IMR-90 (cell line): ENCODE measurements at regions not wholly inside any gene's neighbourhood (a gene's known extent, or its start where the extent isn't known, plus 50 kb on each side); places are given as distances from the start of the nearest gene placed in this dataset.

Experiments
- ATAC-seq: fragments of 200-7000 bp; cut with Tn5 transposase; 2 replicates; pipeline ENCODE4 v1.9.1; 2020; ENCODE audit warnings: low read depth, mild to moderate bottlenecking, moderate library complexity
- BruUV-seq: library from RNA; stranded (reverse); fragments of 400-500 nt; replicated peaks from 2 replicates; lab custom pipeline; 2021; lab: Mats Ljungman, UMichigan
- CTCF ChIA-PET: fragments of 300-600 bp; formaldehyde crosslinking; extraction: SDS; loops from one replicate; lab custom pipeline; 2021; ENCODE audit warnings: antibody characterized with exemption; lab: Yijun Ruan, JAX
- POLR2A ChIA-PET: fragments of 300-600 bp; sonication (Branson Sonifier 250); formaldehyde crosslinking; loops from one replicate; lab custom pipeline; 2022; ENCODE audit warnings: antibody characterized with exemption; ENCODE audit not compliant: unreplicated experiment; lab: Charles Lee
- DNase-seq: peaks from one replicate; pipeline ENCODE4 v3.0.0; 2013
- H2AFZ ChIP-seq: replicated peaks from 2 replicates; pipeline ENCODE3; 2013; ENCODE audit warnings: low read length, mild to moderate bottlenecking; ENCODE audit not compliant: poor library complexity
- H2AK5ac ChIP-seq: 2 replicates; pipeline ENCODE4 v1.6.1; 2013; ENCODE audit warnings: low read depth, low read length, inconsistent platforms
- H2AK9ac ChIP-seq: replicated peaks from 2 replicates; pipeline ENCODE3; 2013; ENCODE audit warnings: mild to moderate bottlenecking, low read depth, low read length, moderate library complexity; ENCODE audit not compliant: poor library complexity
- H2BK120ac ChIP-seq: 2 replicates; pipeline ENCODE4 v1.6.1; 2013; ENCODE audit warnings: low read depth, low read length, inconsistent platforms
- H2BK15ac ChIP-seq: 3 replicates; pipeline ENCODE4 v1.6.1; 2013; ENCODE audit warnings: low read depth, low read length, inconsistent platforms
- H2BK20ac ChIP-seq: 2 replicates; pipeline ENCODE4 v1.6.1; 2013; ENCODE audit warnings: low read depth, mild to moderate bottlenecking, inconsistent platforms, low read length, moderate library complexity
- H2BK5ac ChIP-seq: 2 replicates; pipeline ENCODE4 v1.6.1; 2013; ENCODE audit warnings: mild to moderate bottlenecking, low read depth, low read length, inconsistent platforms; ENCODE audit not compliant: poor library complexity, severe bottlenecking
- H3K14ac ChIP-seq: replicated peaks from 2 replicates; pipeline ENCODE4 v1.6.1; 2013; ENCODE audit warnings: low read depth, low read length, inconsistent platforms
- H3K18ac ChIP-seq: 2 replicates; pipeline ENCODE4 v1.6.1; 2013; ENCODE audit warnings: low read depth, low read length, control low read depth
- H3K23ac ChIP-seq: 2 replicates; pipeline ENCODE4 v1.6.1; 2013; ENCODE audit warnings: low read depth, low read length, inconsistent platforms
- H3K27ac ChIP-seq: 2 replicates; pipeline ENCODE4 v1.5.1; 2013; ENCODE audit warnings: mild to moderate bottlenecking, control low read depth, low read length; ENCODE audit not compliant: insufficient read depth
- H3K27me3 ChIP-seq: 2 replicates; pipeline ENCODE4 v1.6.1; 2013; ENCODE audit warnings: low read length; ENCODE audit not compliant: control insufficient read depth, insufficient read depth
- H3K36me3 ChIP-seq: 2 replicates; pipeline ENCODE4 v1.6.1; 2013; ENCODE audit warnings: low read length, mixed read lengths; ENCODE audit not compliant: control insufficient read depth, insufficient read depth
- H3K4ac ChIP-seq: 2 replicates; pipeline ENCODE4 v1.6.1; 2013; ENCODE audit warnings: low read depth, low read length, inconsistent platforms
- H3K4me1 ChIP-seq: 2 replicates; pipeline ENCODE4 v1.6.1; 2013; ENCODE audit warnings: low read length, mixed read lengths; ENCODE audit not compliant: control insufficient read depth, insufficient read depth
- H3K4me2 ChIP-seq: 2 replicates; pipeline ENCODE4 v1.6.1; 2013; ENCODE audit warnings: low read depth, mild to moderate bottlenecking, control low read depth, low read length, moderate library complexity
- H3K4me3 ChIP-seq: 2 replicates; pipeline ENCODE4 v1.5.1; 2013; ENCODE audit warnings: low read depth, mild to moderate bottlenecking, control low read depth, low read length, moderate library complexity; ENCODE audit not compliant: insufficient read depth
- H3K56ac ChIP-seq: 2 replicates; pipeline ENCODE4 v1.6.1; 2013; ENCODE audit warnings: low read length, inconsistent platforms; ENCODE audit not compliant: insufficient read depth; ENCODE audit errors: extremely low read depth
- H3K79me1 ChIP-seq, 2 experiments: 2 replicates each; pipeline ENCODE4 v1.6.1; 2013; ENCODE audit warnings: low read length in 2 of 2, inconsistent platforms in 1 of 2, low read depth in 1 of 2
- H3K9ac ChIP-seq: 2 replicates; pipeline ENCODE4 v1.6.1; 2013; ENCODE audit warnings: low read depth, low read length, control low read depth
- H3K9me1 ChIP-seq: 2 replicates; pipeline ENCODE4 v1.6.1; 2013; ENCODE audit warnings: low read length, inconsistent platforms; ENCODE audit not compliant: insufficient read depth
- H3K9me3 ChIP-seq: 2 replicates; pipeline ENCODE4 v1.6.1; 2013; ENCODE audit warnings: low read length; ENCODE audit not compliant: control insufficient read depth, insufficient read depth
- H4K20me1 ChIP-seq: 2 replicates; pipeline ENCODE4 v1.6.1; 2013; ENCODE audit warnings: low read length, inconsistent platforms; ENCODE audit not compliant: insufficient read depth
- H4K5ac ChIP-seq: 2 replicates; pipeline ENCODE4 v1.6.1; 2013; ENCODE audit warnings: mild to moderate bottlenecking, low read depth, low read length, control low read depth
- H4K8ac ChIP-seq, 2 experiments: 2 replicates each; pipeline ENCODE4 v1.6.1; 2013; ENCODE audit warnings: low read depth in 2 of 2, low read length in 2 of 2, control low read depth in 1 of 2, inconsistent platforms in 1 of 2
- H4K91ac ChIP-seq: 2 replicates; pipeline ENCODE4 v1.6.1; 2013; ENCODE audit warnings: low read depth, low read length, inconsistent platforms; ENCODE audit not compliant: insufficient read depth
- BHLHE40 ChIP-seq: fragments of 150-350 bp; IDR thresholded peaks from 2 replicates; pipeline ENCODE4 v1.6.1; 2016; ENCODE audit warnings: mild to moderate bottlenecking, low read depth, low read length
- CEBPB ChIP-seq: IDR thresholded peaks from 2 replicates; pipeline ENCODE4 v1.6.1; 2012; ENCODE audit warnings: low read depth, low read length, improper control_type of control experiment
- CHD1 ChIP-seq: IDR thresholded peaks from 2 replicates; pipeline ENCODE4 v1.6.1; 2012; ENCODE audit warnings: low read depth, low read length, improper control_type of control experiment
- FOS ChIP-seq: fragments of 150-350 bp; IDR thresholded peaks from 2 replicates; pipeline ENCODE4 v1.6.1; 2016; ENCODE audit warnings: low read depth, low read length
- MAFK ChIP-seq: IDR thresholded peaks from 2 replicates; pipeline ENCODE4 v1.6.1; 2012; ENCODE audit warnings: low read depth, low read length, improper control_type of control experiment
- MAZ ChIP-seq: IDR thresholded peaks from 2 replicates; pipeline ENCODE4 v1.6.1; 2012; ENCODE audit warnings: low read depth, mild to moderate bottlenecking, low read length, improper control_type of control experiment, moderate library complexity, borderline replicate concordance
- MXI1 ChIP-seq: IDR thresholded peaks from 2 replicates; pipeline ENCODE4 v1.6.1; 2012; ENCODE audit warnings: low read depth, mild to moderate bottlenecking, low read length, moderate library complexity, borderline replicate concordance
- NFE2L2 ChIP-seq: fragments of 150-350 bp; IDR thresholded peaks from 2 replicates; pipeline ENCODE4 v1.6.1; 2016; ENCODE audit warnings: low read depth, mild to moderate bottlenecking, low read length
- POLR2A ChIP-seq: IDR thresholded peaks from 2 replicates; pipeline ENCODE4 v1.6.1; 2012; ENCODE audit warnings: mild to moderate bottlenecking, low read depth, low read length
- RAD21 ChIP-seq: IDR thresholded peaks from 2 replicates; pipeline ENCODE4 v1.6.1; 2012; ENCODE audit warnings: low read length, improper control_type of control experiment
- RCOR1 ChIP-seq: IDR thresholded peaks from 2 replicates; pipeline ENCODE4 v1.6.1; 2012; ENCODE audit warnings: mild to moderate bottlenecking, low read length, improper control_type of control experiment; ENCODE audit not compliant: insufficient replicate concordance
- RFX5 ChIP-seq: IDR thresholded peaks from 2 replicates; pipeline ENCODE4 v1.8.0; 2012; ENCODE audit warnings: low read depth, mild to moderate bottlenecking, low read length, moderate library complexity
- SMC3 ChIP-seq: fragments of 150-350 bp; IDR thresholded peaks from 2 replicates; pipeline ENCODE4 v1.6.1; 2016; ENCODE audit warnings: low read depth, mild to moderate bottlenecking, antibody characterized with exemption, low read length, moderate library complexity
- WGBS, 2 experiments: methylation state at CpG; one replicate each; pipeline versions ENCODE4 v1.1.5 to v1.1.7; 2013; ENCODE audit warnings: missing lambda C conversion rate in 2 of 2; ENCODE audit not compliant: insufficient read length in 1 of 2; ENCODE audit errors: extremely low coverage in 2 of 2; 5-methylcytosine and 5-hydroxymethylcytosine counted together
- dilution Hi-C: fragments of 300-500 bp; cut with HindIII; formaldehyde crosslinking; loops from one replicate; pipeline ENCODE4 v1.14.3; 2018; ENCODE audit warnings: low sequenced_read_pairs; ENCODE audit not compliant: unreplicated experiment
- in situ Hi-C: fragments of 300-500 bp; cut with MboI; formaldehyde crosslinking; loops from 3 replicates; pipeline ENCODE4 v1.14.3; 2019; ENCODE audit warnings: low sequenced_read_pairs, inconsistent platforms, mixed read lengths
- intact Hi-C: fragments of 100-400 bp; cut with micrococcal nuclease; formaldehyde crosslinking; loops from 2 replicates; pipeline ENCODE4 v1.10.0; 2022
- TF ChIP-seq, protein P1 (sequence below): conservative IDR thresholded peaks from 2 replicates; pipeline ENCODE4 v1.5.1; 2012; ENCODE audit warnings: mild to moderate bottlenecking, low read depth, low read length, improper control_type of control experiment
- TF ChIP-seq, protein P2 (sequence below): fragments of 150-350 bp; IDR thresholded peaks from 2 replicates; pipeline ENCODE4 v1.6.1; 2017; ENCODE audit warnings: mild to moderate bottlenecking, antibody characterized with exemption, low read length, low read depth
- TF ChIP-seq, protein P3 (sequence below): fragments of 150-350 bp; IDR thresholded peaks from 2 replicates; pipeline ENCODE4 v1.6.1; 2016; ENCODE audit warnings: low read depth, mild to moderate bottlenecking, low read length, moderate library complexity, borderline replicate concordance

DNA sequence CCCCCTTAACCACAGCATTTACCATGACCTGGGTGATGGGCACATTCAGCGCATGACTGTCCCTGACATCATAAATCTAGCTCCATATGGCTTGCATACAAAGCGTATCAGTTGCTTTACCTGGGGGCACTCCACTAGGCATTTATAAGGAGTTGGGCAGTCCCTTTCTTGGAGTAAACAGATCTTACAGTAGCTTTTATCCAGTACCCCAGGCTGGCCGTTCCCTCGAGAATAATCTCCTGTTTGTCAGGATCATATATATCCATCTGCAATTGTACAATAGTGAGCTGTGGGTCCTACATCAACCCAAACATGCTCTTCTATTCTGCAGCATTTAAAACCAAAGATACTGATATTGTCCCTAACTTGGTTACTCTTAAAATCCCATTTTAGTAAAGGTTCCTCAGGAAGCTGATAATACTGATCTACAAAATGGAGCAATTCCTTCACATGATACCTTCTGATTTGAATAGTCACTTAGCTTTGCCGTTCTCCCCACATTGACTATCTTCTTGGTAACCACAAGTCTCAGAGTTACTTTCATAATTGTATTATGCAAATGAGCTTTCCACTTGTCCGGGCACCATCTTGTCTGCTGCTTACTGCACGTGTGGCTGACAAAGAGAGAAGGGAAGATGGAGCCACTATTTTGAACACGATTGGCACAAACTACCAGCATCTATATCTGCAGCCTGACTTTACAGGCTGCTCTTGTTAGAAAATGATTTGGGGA is 205.0 kb downstream of the CWF19L2 start:
- ATAC-seq (no peak), DNase-seq (no peak)
- intact Hi-C loops (no loop called here), in situ Hi-C loops (no loop called here), dilution Hi-C loops (no loop called here)
- H2AFZ ChIP-seq: no peak overlapping the region
- H4K91ac ChIP-seq: no peak overlapping the region
- H3K27me3 ChIP-seq: no peaks in the 10 kb centered on the region
- no peaks in the 10 kb centered on the region for H3K9me1 ChIP-seq
- no peak overlapping the region for H4K5ac ChIP-seq
- no peak overlapping the region for H2BK15ac ChIP-seq
- no peak overlapping the region for H3K9ac ChIP-seq
- no peak overlapping the region for H2AK5ac ChIP-seq
- no peaks in the 10 kb centered on the region for H3K79me1 ChIP-seq
- H3K27ac ChIP-seq: no peak overlapping the region
- no peak overlapping the region for H2AK9ac ChIP-seq
- ChIA-PET CTCF (no interaction called here), POLR2A (no interaction called here)
- no peaks in the 10 kb centered on the region for H3K36me3 ChIP-seq
- no peaks in the 10 kb centered on the region for H4K20me1 ChIP-seq
- H3K23ac ChIP-seq: no peak overlapping the region
- no peak overlapping the region for H4K8ac ChIP-seq
- no peak overlapping the region for H3K56ac ChIP-seq
- no peaks in the 10 kb centered on the region for H3K4me1 ChIP-seq
- BruUV-seq: no TSS peak
- H3K14ac ChIP-seq: no peak overlapping the region
- TF ChIP-seq MXI1 (no peak), FOS (no peak), NFE2L2 (no peak), MAFK (no peak), POLR2A (no peak), BHLHE40 (no peak), MAZ (no peak), CEBPB (no peak), CHD1 (no peak), RFX5 (no peak), RAD21 (no peak), RCOR1 (no peak), SMC3 (no peak)
- TF ChIP-seq, protein P1, sequence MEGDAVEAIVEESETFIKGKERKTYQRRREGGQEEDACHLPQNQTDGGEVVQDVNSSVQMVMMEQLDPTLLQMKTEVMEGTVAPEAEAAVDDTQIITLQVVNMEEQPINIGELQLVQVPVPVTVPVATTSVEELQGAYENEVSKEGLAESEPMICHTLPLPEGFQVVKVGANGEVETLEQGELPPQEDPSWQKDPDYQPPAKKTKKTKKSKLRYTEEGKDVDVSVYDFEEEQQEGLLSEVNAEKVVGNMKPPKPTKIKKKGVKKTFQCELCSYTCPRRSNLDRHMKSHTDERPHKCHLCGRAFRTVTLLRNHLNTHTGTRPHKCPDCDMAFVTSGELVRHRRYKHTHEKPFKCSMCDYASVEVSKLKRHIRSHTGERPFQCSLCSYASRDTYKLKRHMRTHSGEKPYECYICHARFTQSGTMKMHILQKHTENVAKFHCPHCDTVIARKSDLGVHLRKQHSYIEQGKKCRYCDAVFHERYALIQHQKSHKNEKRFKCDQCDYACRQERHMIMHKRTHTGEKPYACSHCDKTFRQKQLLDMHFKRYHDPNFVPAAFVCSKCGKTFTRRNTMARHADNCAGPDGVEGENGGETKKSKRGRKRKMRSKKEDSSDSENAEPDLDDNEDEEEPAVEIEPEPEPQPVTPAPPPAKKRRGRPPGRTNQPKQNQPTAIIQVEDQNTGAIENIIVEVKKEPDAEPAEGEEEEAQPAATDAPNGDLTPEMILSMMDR: no peak
- TF ChIP-seq, protein P2, sequence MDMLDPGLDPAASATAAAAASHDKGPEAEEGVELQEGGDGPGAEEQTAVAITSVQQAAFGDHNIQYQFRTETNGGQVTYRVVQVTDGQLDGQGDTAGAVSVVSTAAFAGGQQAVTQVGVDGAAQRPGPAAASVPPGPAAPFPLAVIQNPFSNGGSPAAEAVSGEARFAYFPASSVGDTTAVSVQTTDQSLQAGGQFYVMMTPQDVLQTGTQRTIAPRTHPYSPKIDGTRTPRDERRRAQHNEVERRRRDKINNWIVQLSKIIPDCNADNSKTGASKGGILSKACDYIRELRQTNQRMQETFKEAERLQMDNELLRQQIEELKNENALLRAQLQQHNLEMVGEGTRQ: no peak
- TF ChIP-seq, protein P3, sequence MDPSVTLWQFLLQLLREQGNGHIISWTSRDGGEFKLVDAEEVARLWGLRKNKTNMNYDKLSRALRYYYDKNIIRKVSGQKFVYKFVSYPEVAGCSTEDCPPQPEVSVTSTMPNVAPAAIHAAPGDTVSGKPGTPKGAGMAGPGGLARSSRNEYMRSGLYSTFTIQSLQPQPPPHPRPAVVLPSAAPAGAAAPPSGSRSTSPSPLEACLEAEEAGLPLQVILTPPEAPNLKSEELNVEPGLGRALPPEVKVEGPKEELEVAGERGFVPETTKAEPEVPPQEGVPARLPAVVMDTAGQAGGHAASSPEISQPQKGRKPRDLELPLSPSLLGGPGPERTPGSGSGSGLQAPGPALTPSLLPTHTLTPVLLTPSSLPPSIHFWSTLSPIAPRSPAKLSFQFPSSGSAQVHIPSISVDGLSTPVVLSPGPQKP: no peak
- no CpG with 5 or more reads among the region's 8 CpGs for WGBS, 2 experiments
- no peak overlapping the region for H3K4me3 ChIP-seq
- no peak overlapping the region for H2BK120ac ChIP-seq
- H3K9me3 ChIP-seq: no peaks in the 10 kb centered on the region
- H3K4me2 ChIP-seq: no peak overlapping the region
- no peak overlapping the region for H2BK20ac ChIP-seq
- H3K18ac ChIP-seq: no peak overlapping the region
- H2BK5ac ChIP-seq: no peak overlapping the region
- H3K4ac ChIP-seq: no peak overlapping the region
